ENCODE measurements at regions not wholly inside any gene's neighbourhood (a gene's known extent, or its start where the extent isn't known, plus 50 kb on each side); places are given as distances from the start of the nearest gene placed in this dataset.

- Histone ChIP-seq H3K9me3 (no peaks in the 10 kb centered on the region), H3K36me3 (no peaks in the 10 kb centered on the region), H3K27me3 (no peaks in the 10 kb centered on the region), H3K27ac (no peak overlapping the region), H3K4me3 (no peak overlapping the region), H3K4me1 (no peaks in the 10 kb centered on the region)
- DNase-seq (ENCODE audit: low spot score in 2 of 2): no peak
- no peak for TF ChIP-seq CTCF (IDR thresholded peaks at IDR 0.05)
- intact Hi-C loops (cut with DNase I): no loop called here
Observed at GRCh38 chr2:6283259-6283658, 582.4 kb downstream of the CMPK2 start.

- Histone ChIP-seq H3K36me3 (no peaks in the 10 kb centered on the region), H3K27me3 (no peaks in the 10 kb centered on the region), H3K9me3 (no peaks in the 10 kb centered on the region), H3K4me1 (no peaks in the 10 kb centered on the region), H3K27ac (no peak overlapping the region), H3K4me3 (no peak overlapping the region)
- DNase-seq (ENCODE audit: low spot score in 2 of 2): no peak
- intact Hi-C loops (cut with DNase I): no loop called here
- no peak for TF ChIP-seq CTCF (IDR thresholded peaks at IDR 0.05)
Observed at GRCh38 chr2:6287406-6287805, 578.3 kb downstream of the CMPK2 start.

- H3K4me1 ChIP-seq: no peaks in the 10 kb centered on the region
- no peak overlapping the region for H3K4me3 ChIP-seq
- no peak overlapping the region for H3K27ac ChIP-seq
- no peak for TF ChIP-seq CTCF (IDR thresholded peaks at IDR 0.05)
- H3K9me3 ChIP-seq: no peaks in the 10 kb centered on the region
- DNase-seq (ENCODE audit: low spot score in 2 of 2): no peak
- H3K27me3 ChIP-seq: no peaks in the 10 kb centered on the region
- H3K36me3 ChIP-seq: no peaks in the 10 kb centered on the region
- intact Hi-C loops (cut with DNase I): no loop called here
Observed at GRCh38 chr2:6288791-6289190, 576.9 kb downstream of the CMPK2 start.

- H3K9me3 ChIP-seq: no peaks in the 10 kb centered on the region
- no peaks in the 10 kb centered on the region for H3K4me1 ChIP-seq
- intact Hi-C loops (cut with DNase I): no loop called here
- H3K27me3 ChIP-seq: no peaks in the 10 kb centered on the region
- no peak overlapping the region for H3K27ac ChIP-seq
- no peak for DNase-seq (ENCODE audit: low spot score in 2 of 2)
- no peak for TF ChIP-seq CTCF (IDR thresholded peaks at IDR 0.05)
- H3K36me3 ChIP-seq: no peaks in the 10 kb centered on the region
- no peak overlapping the region for H3K4me3 ChIP-seq
Observed at GRCh38 chr2:6290217-6291015, 575.3 kb downstream of the CMPK2 start.

DNA sequence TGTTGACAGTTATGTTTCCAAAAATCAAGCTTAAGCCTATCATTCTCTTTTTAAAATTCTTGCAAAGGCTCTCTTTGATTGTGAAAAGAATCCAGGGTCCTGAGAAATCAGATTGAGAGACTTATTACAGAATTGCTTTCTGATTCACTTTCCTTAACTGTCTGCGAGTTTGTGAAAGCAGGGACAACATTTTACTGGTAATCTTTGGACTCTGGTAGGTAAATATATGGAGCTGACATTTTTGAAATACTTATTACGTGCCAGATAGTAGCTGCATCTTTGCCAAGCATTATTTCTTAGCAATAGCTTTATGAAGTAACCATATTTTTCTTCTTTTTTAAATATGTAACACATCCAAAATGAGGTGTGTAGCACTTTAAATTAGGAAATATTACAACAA lies 570.9 kb downstream of the CMPK2 start:
- TF ChIP-seq CTCF (IDR thresholded peaks at IDR 0.05): no peak
- no peak for DNase-seq (ENCODE audit: low spot score in 2 of 2)
- H3K27ac ChIP-seq: no peak overlapping the region
- no peaks in the 10 kb centered on the region for H3K27me3 ChIP-seq
- intact Hi-C loops (cut with DNase I): no loop called here
- H3K4me1 ChIP-seq: no peaks in the 10 kb centered on the region
- H3K9me3 ChIP-seq: no peaks in the 10 kb centered on the region
- H3K4me3 ChIP-seq: no peak overlapping the region
- no peaks in the 10 kb centered on the region for H3K36me3 ChIP-seq

GRCh38 chr2:6297238-6297637 lies 568.5 kb downstream of the CMPK2 start:
- no peaks in the 10 kb centered on the region for H3K4me1 ChIP-seq
- H3K36me3 ChIP-seq: no peaks in the 10 kb centered on the region
- no peaks in the 10 kb centered on the region for H3K9me3 ChIP-seq
- no peak for DNase-seq (ENCODE audit: low spot score in 2 of 2)
- H3K27me3 ChIP-seq: no peaks in the 10 kb centered on the region
- no peak for TF ChIP-seq CTCF (IDR thresholded peaks at IDR 0.05)
- no peak overlapping the region for H3K27ac ChIP-seq
- no peak overlapping the region for H3K4me3 ChIP-seq
- intact Hi-C loops (cut with DNase I): no loop called here
